ENCODE measurements at regions not wholly inside any gene's neighbourhood (a gene's known extent, or its start where the extent isn't known, plus 50 kb on each side); places are given as distances from the start of the nearest gene placed in this dataset.
"Not testable (repeated sequence)": the region's sequence is repeated elsewhere in the genome, so short reads cannot be mapped to it uniquely, and the experiment has no call there.

DNA sequence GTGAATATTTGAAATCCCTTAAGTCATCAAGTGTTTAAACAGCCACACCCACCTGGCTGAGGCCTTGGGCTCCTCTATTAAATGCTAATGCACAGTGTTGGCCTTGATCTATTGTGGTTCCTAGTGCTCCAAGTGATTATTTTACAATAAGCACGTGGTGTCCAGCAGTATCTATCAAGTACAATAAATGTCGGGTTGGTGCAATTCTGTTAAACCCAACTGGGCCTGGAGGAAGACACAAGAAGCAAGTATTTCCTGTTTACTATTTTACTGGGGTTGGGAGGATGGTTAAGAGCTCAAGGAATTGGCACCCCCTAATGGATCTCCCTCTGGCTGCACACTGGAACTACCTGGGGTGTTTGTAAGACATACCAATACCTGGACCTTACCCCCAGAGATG lies 72.1 kb upstream of the HNF1B start:
- Histone ChIP-seq H3K14ac (ENCODE audit: low read length in 2 of 2) (no peak overlapping the region), H2BK12ac (ENCODE audit: low read length in 2 of 2) (no peak overlapping the region), H3K27me3 (ENCODE audit: control insufficient read depth in 1 of 2, insufficient read depth in 1 of 2, low read length in 2 of 2) (peaks cover 0 to 56% of the 10 kb centered on the region in 2 experiments), H3K23ac (ENCODE audit: low read length in 2 of 2) (no peak overlapping the region), H2BK120ac (ENCODE audit: low read depth, low read length) (no peak overlapping the region), H3K9me3 (ENCODE audit: control insufficient read depth, low read length) (no peaks in the 10 kb centered on the region), H2BK5ac (ENCODE audit: low read depth, low read length, poor library complexity, severe bottlenecking) (peak overlapping the region; percentile 53), H2BK15ac (ENCODE audit: low read depth, poor library complexity, severe bottlenecking) (no peak overlapping the region), H3K4ac (ENCODE audit: low read depth in 1 of 2, low read length in 2 of 2) (no peak overlapping the region), H3K27ac (ENCODE audit: low read length, poor library complexity, severe bottlenecking) (no peak overlapping the region), H3K36me3 (ENCODE audit: control insufficient read depth in 1 of 2, insufficient read depth in 2 of 2, low read depth in 1 of 2, low read length in 2 of 2) (no peaks in the 10 kb centered on the region), H2AFZ (ENCODE audit: low read depth, low read length) (no peak overlapping the region), H3K4me2 (ENCODE audit: low read length, poor library complexity, severe bottlenecking) (no peak overlapping the region), H4K8ac (ENCODE audit: low read length) (no peak overlapping the region), H3K9ac (ENCODE audit: low read length) (no peak overlapping the region), H2AK5ac (ENCODE audit: low read length, severe bottlenecking) (peak overlapping the region; percentile 81), H4K91ac (ENCODE audit: low read length) (no peak overlapping the region), H3K4me3 (ENCODE audit: insufficient read depth in 1 of 2, low read depth in 1 of 2, low read length in 2 of 2) (no peak overlapping the region), H3K18ac (ENCODE audit: low read depth in 1 of 2, low read length in 2 of 2) (no peak overlapping the region), H3K79me1 (replicated peaks; ENCODE audit: low read length, poor library complexity, severe bottlenecking) (peaks cover 3% of the 10 kb centered on the region), H3K4me1 (ENCODE audit: control insufficient read depth, insufficient read depth, low read depth, low read length) (peaks cover 8% of the 10 kb centered on the region)
- DNase-seq = no peak
- 6% methylated on average over 2 of the region's 2 CpGs for WGBS

DNA sequence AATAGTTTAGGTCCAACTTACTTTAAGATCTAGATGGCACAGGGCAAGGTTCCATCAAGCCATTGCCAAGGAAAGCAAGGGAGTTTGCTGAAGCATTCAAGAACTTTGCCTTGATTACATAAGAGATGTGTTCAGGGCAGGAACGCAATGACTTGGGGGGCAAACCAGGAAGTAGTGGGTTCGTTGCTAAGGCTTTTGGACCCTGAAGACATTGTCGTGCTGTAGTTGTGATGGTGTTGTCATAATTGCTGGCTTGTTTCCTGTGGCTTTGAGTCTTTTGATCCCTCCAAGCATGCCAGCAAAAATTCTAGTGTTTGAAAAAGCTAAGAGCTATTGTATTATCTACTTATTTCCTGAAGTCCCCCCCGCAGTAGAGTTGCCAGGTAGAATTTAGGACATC lies 70.7 kb upstream of the HNF1B start:
- H3K14ac ChIP-seq (ENCODE audit: low read length in 2 of 2) = no peak overlapping the region
- peak overlapping the region; percentile 53 for H2AK5ac ChIP-seq (ENCODE audit: low read length, severe bottlenecking)
- H3K4me3 ChIP-seq (ENCODE audit: insufficient read depth in 1 of 2, low read depth in 1 of 2, low read length in 2 of 2) = no peak overlapping the region
- H3K18ac ChIP-seq (ENCODE audit: low read depth in 1 of 2, low read length in 2 of 2) = no peak overlapping the region
- no peak overlapping the region for H2BK120ac ChIP-seq (ENCODE audit: low read depth, low read length)
- no peak overlapping the region for H3K9ac ChIP-seq (ENCODE audit: low read length)
- H2BK15ac ChIP-seq (ENCODE audit: low read depth, poor library complexity, severe bottlenecking) = no peak overlapping the region
- DNase-seq = no peak
- no peak overlapping the region for H2BK12ac ChIP-seq (ENCODE audit: low read length in 2 of 2)
- H3K23ac ChIP-seq (ENCODE audit: low read length in 2 of 2) = no peak overlapping the region
- peaks cover 0 to 57% of the 10 kb centered on the region in 2 experiments for H3K27me3 ChIP-seq (ENCODE audit: control insufficient read depth in 1 of 2, insufficient read depth in 1 of 2, low read length in 2 of 2)
- H4K8ac ChIP-seq (ENCODE audit: low read length) = no peak overlapping the region
- no peak overlapping the region for H4K91ac ChIP-seq (ENCODE audit: low read length)
- WGBS = 83% methylated on average over 3 of the region's 4 CpGs
- H2AFZ ChIP-seq (ENCODE audit: low read depth, low read length) = no peak overlapping the region
- H3K27ac ChIP-seq (ENCODE audit: low read length, poor library complexity, severe bottlenecking) = peak overlapping the region; percentile 99
- peaks cover 3% of the 10 kb centered on the region for H3K79me1 ChIP-seq (replicated peaks; ENCODE audit: low read length, poor library complexity, severe bottlenecking)
- H2BK5ac ChIP-seq (ENCODE audit: low read depth, low read length, poor library complexity, severe bottlenecking) = peak overlapping the region; percentile 79
- H3K4ac ChIP-seq (ENCODE audit: low read depth in 1 of 2, low read length in 2 of 2) = no peak overlapping the region
- H3K4me1 ChIP-seq (ENCODE audit: control insufficient read depth, insufficient read depth, low read depth, low read length) = peaks cover 7% of the 10 kb centered on the region
- H3K4me2 ChIP-seq (ENCODE audit: low read length, poor library complexity, severe bottlenecking) = no peak overlapping the region
- H3K9me3 ChIP-seq (ENCODE audit: control insufficient read depth, low read length) = no peaks in the 10 kb centered on the region
- H3K36me3 ChIP-seq (ENCODE audit: control insufficient read depth in 1 of 2, insufficient read depth in 2 of 2, low read depth in 1 of 2, low read length in 2 of 2) = no peaks in the 10 kb centered on the region

DNA sequence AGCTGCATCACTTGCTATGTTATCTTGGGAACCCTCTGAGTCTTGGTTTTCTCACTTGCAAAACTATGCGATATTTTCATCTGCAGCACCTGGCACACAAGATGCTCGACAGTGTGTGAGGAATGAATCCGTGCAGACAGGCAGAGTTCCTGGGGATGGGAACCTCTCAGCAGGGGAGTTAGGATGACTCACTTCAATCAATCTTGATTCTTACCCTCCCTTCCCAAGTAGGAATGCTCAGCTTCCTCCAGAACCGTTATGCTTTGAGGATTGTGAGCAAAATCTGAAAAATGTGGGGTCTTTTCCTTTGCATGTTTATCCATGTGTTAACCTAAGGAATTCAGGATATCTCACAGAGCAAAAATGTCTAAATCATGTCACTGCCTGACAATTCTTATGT lies 68.9 kb upstream of the HNF1B start:
- Histone ChIP-seq H2BK120ac (ENCODE audit: low read depth, low read length) (no peak overlapping the region), H3K79me1 (replicated peaks; ENCODE audit: low read length, poor library complexity, severe bottlenecking) (peaks cover 3% of the 10 kb centered on the region), H3K9me3 (ENCODE audit: control insufficient read depth, low read length) (no peaks in the 10 kb centered on the region), H4K91ac (ENCODE audit: low read length) (no peak overlapping the region), H3K27me3 (ENCODE audit: control insufficient read depth in 1 of 2, insufficient read depth in 1 of 2, low read length in 2 of 2) (peaks cover 0 to 46% of the 10 kb centered on the region in 2 experiments), H3K14ac (ENCODE audit: low read length in 2 of 2) (no peak overlapping the region), H3K4me2 (ENCODE audit: low read length, poor library complexity, severe bottlenecking) (no peak overlapping the region), H3K4me1 (ENCODE audit: control insufficient read depth, insufficient read depth, low read depth, low read length) (peaks cover 3% of the 10 kb centered on the region), H3K9ac (ENCODE audit: low read length) (no peak overlapping the region), H2BK15ac (ENCODE audit: low read depth, poor library complexity, severe bottlenecking) (no peak overlapping the region), H4K8ac (ENCODE audit: low read length) (no peak overlapping the region), H3K18ac (ENCODE audit: low read depth in 1 of 2, low read length in 2 of 2) (no peak overlapping the region), H3K27ac (ENCODE audit: low read length, poor library complexity, severe bottlenecking) (peak overlapping the region; percentile 99), H2BK12ac (ENCODE audit: low read length in 2 of 2) (no peak overlapping the region), H2AK5ac (ENCODE audit: low read length, severe bottlenecking) (no peak overlapping the region), H3K4me3 (ENCODE audit: insufficient read depth in 1 of 2, low read depth in 1 of 2, low read length in 2 of 2) (no peak overlapping the region), H3K4ac (ENCODE audit: low read depth in 1 of 2, low read length in 2 of 2) (no peak overlapping the region), H3K36me3 (ENCODE audit: control insufficient read depth in 1 of 2, insufficient read depth in 2 of 2, low read depth in 1 of 2, low read length in 2 of 2) (no peaks in the 10 kb centered on the region), H2BK5ac (ENCODE audit: low read depth, low read length, poor library complexity, severe bottlenecking) (peak overlapping the region; percentile 90), H3K23ac (ENCODE audit: low read length in 2 of 2) (peak overlapping the region in 1 of 2 experiments; percentile 89), H2AFZ (ENCODE audit: low read depth, low read length) (no peak overlapping the region)
- DNase-seq = peak; percentile 87
- 0% methylated on average over 3 of the region's 4 CpGs for WGBS

DNA sequence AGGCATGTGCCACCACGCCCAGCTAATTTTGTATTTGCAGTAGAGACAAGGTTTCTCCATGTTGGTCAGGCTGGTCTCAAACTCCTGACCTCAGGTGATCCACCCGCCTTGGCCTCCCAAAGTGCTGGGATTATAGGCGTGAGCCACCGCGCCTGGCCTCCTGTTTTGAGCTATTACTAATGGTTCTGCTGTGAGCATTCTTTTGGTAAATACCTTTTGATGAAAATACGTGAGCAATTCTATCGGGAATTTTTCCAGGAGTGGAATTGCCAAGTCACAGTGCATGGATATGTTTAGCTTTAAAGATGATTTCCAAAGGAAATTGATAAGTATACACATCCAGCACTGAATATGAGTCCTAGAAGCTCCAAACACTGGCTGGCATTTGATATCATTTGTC lies 64.0 kb upstream of the HNF1B start:
- H3K4ac ChIP-seq (ENCODE audit: low read depth in 1 of 2, low read length in 2 of 2); H2BK120ac ChIP-seq (ENCODE audit: low read depth, low read length); H3K27ac ChIP-seq (ENCODE audit: low read length, poor library complexity, severe bottlenecking); H3K36me3 ChIP-seq (ENCODE audit: control insufficient read depth in 1 of 2, insufficient read depth in 2 of 2, low read depth in 1 of 2, low read length in 2 of 2); H3K4me2 ChIP-seq (ENCODE audit: low read length, poor library complexity, severe bottlenecking); H2BK15ac ChIP-seq (ENCODE audit: low read depth, poor library complexity, severe bottlenecking); DNase-seq; H3K79me1 ChIP-seq (replicated peaks; ENCODE audit: low read length, poor library complexity, severe bottlenecking); H4K91ac ChIP-seq (ENCODE audit: low read length); H3K9ac ChIP-seq (ENCODE audit: low read length); H2BK12ac ChIP-seq (ENCODE audit: low read length in 2 of 2); H4K8ac ChIP-seq (ENCODE audit: low read length); H2BK5ac ChIP-seq (ENCODE audit: low read depth, low read length, poor library complexity, severe bottlenecking); H3K4me3 ChIP-seq (ENCODE audit: insufficient read depth in 1 of 2, low read depth in 1 of 2, low read length in 2 of 2); H2AFZ ChIP-seq (ENCODE audit: low read depth, low read length); H3K23ac ChIP-seq (ENCODE audit: low read length in 2 of 2); H3K14ac ChIP-seq (ENCODE audit: low read length in 2 of 2); H3K4me1 ChIP-seq (ENCODE audit: control insufficient read depth, insufficient read depth, low read depth, low read length); H3K18ac ChIP-seq (ENCODE audit: low read depth in 1 of 2, low read length in 2 of 2): not testable (repeated sequence)
- peaks cover 13% of the 10 kb centered on the region for H3K9me3 ChIP-seq (ENCODE audit: control insufficient read depth, low read length)
- 96% methylated on average over 7 of the region's 7 CpGs for WGBS
- H3K27me3 ChIP-seq (ENCODE audit: control insufficient read depth in 1 of 2, insufficient read depth in 1 of 2, low read length in 2 of 2) = peaks cover 0 to 22% of the 10 kb centered on the region in 2 experiments
- peak overlapping the region; percentile 3 for H2AK5ac ChIP-seq (ENCODE audit: low read length, severe bottlenecking)

Measured in mesenchymal stem cell (in vitro differentiated cells and primary cell).